DND-41 (cell line): ENCODE measurements at regions not wholly inside any gene's neighbourhood (a gene's known extent, or its start where the extent isn't known, plus 50 kb on each side); places are given as distances from the start of the nearest gene placed in this dataset.

Experiments
- ATAC-seq: fragments of 200-7000 bp; cut with Tn5 transposase; 3 replicates; pipeline ENCODE4 v1.9.1; 2021; ENCODE audit warnings: low read depth; ENCODE audit not compliant: insufficient read depth
- DNase-seq: peaks from one replicate; pipeline ENCODE4 v3.0.0-alpha.2; 2020
- H2AFZ ChIP-seq: 2 replicates; pipeline ENCODE4 v1.6.0; 2012; ENCODE audit warnings: low read depth, low read length
- H3K27ac ChIP-seq: 2 replicates; pipeline ENCODE4 v1.5.1; 2012; ENCODE audit warnings: low read length, inconsistent platforms
- H3K27me3 ChIP-seq: fragments of 200-600 bp; sonication (generic); 2 replicates; pipeline ENCODE4 v1.6.0; 2012; ENCODE audit warnings: low read length, mild to moderate bottlenecking, inconsistent platforms; ENCODE audit not compliant: insufficient read depth, poor library complexity
- H3K36me3 ChIP-seq: 2 replicates; pipeline ENCODE4 v1.5.1; 2012; ENCODE audit warnings: low read length, inconsistent platforms; ENCODE audit not compliant: insufficient read depth
- H3K4me1 ChIP-seq: 2 replicates; pipeline ENCODE4 v1.5.1; 2012; ENCODE audit warnings: mild to moderate bottlenecking, low read length; ENCODE audit not compliant: insufficient read depth
- H3K4me2 ChIP-seq: 2 replicates; pipeline ENCODE4 v1.6.0; 2012; ENCODE audit warnings: mild to moderate bottlenecking, moderate library complexity, low read length, inconsistent platforms; ENCODE audit not compliant: insufficient read depth
- H3K4me3 ChIP-seq, 2 experiments: fragments of 200-600 bp in 1 of 2; shearing (Covaris generic) in 1 of 2; 2 replicates each; pipeline ENCODE4 v1.5.1; 2012 to 2016; ENCODE audit warnings: inconsistent platforms in 2 of 2, low read length in 2 of 2, mild to moderate bottlenecking in 2 of 2, low read depth in 1 of 2, moderate library complexity in 1 of 2
- H3K79me2 ChIP-seq: 2 replicates; pipeline ENCODE4 v1.6.0; 2012; ENCODE audit warnings: low read length, inconsistent platforms; ENCODE audit not compliant: insufficient read depth
- H3K9ac ChIP-seq: 2 replicates; pipeline ENCODE4 v1.6.0; 2012; ENCODE audit warnings: low read depth, mild to moderate bottlenecking, inconsistent platforms, low read length, moderate library complexity
- H3K9me3 ChIP-seq: 2 replicates; pipeline ENCODE4 v1.5.1; 2012; ENCODE audit warnings: low read length, moderate library complexity, mild to moderate bottlenecking, inconsistent platforms; ENCODE audit not compliant: insufficient read depth, severe bottlenecking
- H4K20me1 ChIP-seq: 2 replicates; pipeline ENCODE4 v1.6.0; 2012; ENCODE audit warnings: low read length; ENCODE audit not compliant: insufficient read depth
- CTCF ChIP-seq: IDR thresholded peaks from 2 replicates; pipeline ENCODE4 v1.5.1; 2012; ENCODE audit warnings: borderline replicate concordance, low read length, moderate library complexity, mild to moderate bottlenecking; ENCODE audit not compliant: poor library complexity, severe bottlenecking; ENCODE audit errors: extremely low read depth
- EZH2 ChIP-seq: IDR thresholded peaks from 3 replicates; pipeline ENCODE4 v1.6.1; 2012; ENCODE audit warnings: borderline replicate concordance, low read depth, mild to moderate bottlenecking, moderate library complexity, low read length, inconsistent platforms; ENCODE audit not compliant: severe bottlenecking

DNA sequence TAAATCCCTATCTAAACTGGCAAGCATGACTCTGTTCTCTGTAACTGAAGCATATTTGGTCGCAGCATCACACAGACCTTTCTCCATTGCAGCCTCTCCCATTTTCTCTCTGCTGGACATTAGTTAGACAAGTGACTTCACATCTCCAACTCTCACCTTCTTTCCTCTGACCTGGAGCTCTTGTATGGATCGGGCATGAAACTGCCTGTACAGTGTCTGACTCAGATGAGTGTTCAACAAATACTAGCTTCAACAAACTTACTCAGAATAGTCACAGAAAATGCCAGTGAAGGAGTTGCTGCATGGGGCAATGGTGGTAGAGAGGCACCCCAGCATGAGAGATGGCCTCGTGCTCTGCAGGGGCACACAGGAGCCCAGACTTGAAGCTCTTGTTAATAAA, 104.7 kb upstream of the COPS8 start:
- Histone ChIP-seq H3K27me3 (peaks cover 10% of the 10 kb centered on the region), H3K36me3 (no peaks in the 10 kb centered on the region), H3K27ac (no peak overlapping the region), H3K4me2 (no peak overlapping the region), H3K4me3 (no peak overlapping the region), H3K9me3 (no peaks in the 10 kb centered on the region), H2AFZ (no peak overlapping the region), H3K9ac (no peak overlapping the region), H3K79me2 (no peaks in the 10 kb centered on the region), H4K20me1 (no peaks in the 10 kb centered on the region), H3K4me1 (no peaks in the 10 kb centered on the region)
- ATAC-seq (no peak), DNase-seq (no peak)
- no peak for TF ChIP-seq EZH2

DNA sequence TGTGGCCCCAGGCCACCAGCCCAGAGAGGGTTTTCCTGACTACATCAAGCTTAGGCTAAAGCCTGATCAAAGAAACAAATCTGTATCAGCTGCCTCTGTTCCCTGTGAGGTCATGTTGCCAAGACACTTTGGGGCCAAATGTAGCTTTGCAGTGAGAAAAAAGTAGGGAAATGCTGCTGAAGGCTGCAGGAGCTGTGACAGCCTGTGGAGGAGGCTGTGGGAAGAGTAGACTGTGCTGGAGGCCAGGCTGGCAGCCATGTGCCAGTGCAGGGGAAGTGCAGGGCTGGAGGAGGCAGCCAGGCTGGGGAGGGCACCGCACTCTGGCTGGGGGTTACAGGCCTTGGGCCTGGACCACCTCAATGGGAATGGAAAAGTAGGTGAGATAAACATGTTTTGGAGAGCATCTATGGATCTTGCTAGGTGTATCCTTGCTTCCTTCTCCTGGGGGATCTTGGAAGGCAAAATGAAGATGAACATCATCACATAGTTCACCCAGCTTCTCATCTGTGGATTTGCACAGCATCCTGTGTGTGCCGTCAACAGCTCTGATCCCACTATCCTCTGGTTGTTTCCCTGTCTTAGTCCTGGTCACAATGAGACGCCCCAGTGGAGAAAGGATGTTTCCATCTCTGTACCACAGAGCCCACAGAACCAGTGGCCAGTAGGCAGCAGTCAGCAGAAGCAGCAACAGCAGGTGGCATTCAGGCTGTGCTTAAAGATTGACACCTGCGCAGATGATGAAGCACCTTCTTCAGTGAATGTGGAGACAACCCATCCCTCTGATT, 103.8 kb upstream of the COPS8 start:
- Histone ChIP-seq H3K4me1 (no peaks in the 10 kb centered on the region), H4K20me1 (no peaks in the 10 kb centered on the region), H3K79me2 (no peaks in the 10 kb centered on the region), H2AFZ (no peak overlapping the region), H3K36me3 (no peaks in the 10 kb centered on the region), H3K4me3 (no peak overlapping the region), H3K4me2 (no peak overlapping the region), H3K27ac (no peak overlapping the region), H3K27me3 (peaks cover 5% of the 10 kb centered on the region), H3K9ac (no peak overlapping the region), H3K9me3 (no peaks in the 10 kb centered on the region)
- DNase-seq, result no peak
- TF ChIP-seq EZH2 (no peak), CTCF (no peak)
- ATAC-seq, result no peak

- no peaks in the 10 kb centered on the region for H3K36me3 ChIP-seq
- ATAC-seq (no peak), DNase-seq (no peak)
- no peaks in the 10 kb centered on the region for H3K79me2 ChIP-seq
- no peak overlapping the region for H3K4me2 ChIP-seq
- H3K4me3 ChIP-seq, result no peak overlapping the region
- no peak overlapping the region for H3K9ac ChIP-seq
- TF ChIP-seq EZH2 (no peak), CTCF (no peak)
- no peaks in the 10 kb centered on the region for H4K20me1 ChIP-seq
- H3K27me3 ChIP-seq, result no peaks in the 10 kb centered on the region
- H3K27ac ChIP-seq, result no peak overlapping the region
- no peaks in the 10 kb centered on the region for H3K9me3 ChIP-seq
- H3K4me1 ChIP-seq, result no peaks in the 10 kb centered on the region
- H2AFZ ChIP-seq, result no peak overlapping the region
Observed at GRCh38 chr2:236982693-236983455, 102.8 kb upstream of the COPS8 start.

GRCh38 chr2:236984046-236984445, 101.6 kb upstream of the COPS8 start:
- H3K4me1 ChIP-seq, result no peaks in the 10 kb centered on the region
- ATAC-seq, result no peak

More at GRCh38 chr2:236984046-236984445, 101.6 kb upstream of the COPS8 start:
- no peak for TF ChIP-seq EZH2
- Histone ChIP-seq H3K79me2 (no peaks in the 10 kb centered on the region), H3K36me3 (no peaks in the 10 kb centered on the region), H3K27me3 (no peaks in the 10 kb centered on the region), H3K4me2 (no peak overlapping the region), H3K9ac (no peak overlapping the region), H3K27ac (no peak overlapping the region), H4K20me1 (no peaks in the 10 kb centered on the region), H3K9me3 (no peaks in the 10 kb centered on the region), H2AFZ (no peak overlapping the region), H3K4me3 (no peak overlapping the region)
- DNase-seq, result no peak
